GM12873 (cell line): ENCODE measurements at regions not wholly inside any gene's neighbourhood (a gene's known extent, or its start where the extent isn't known, plus 50 kb on each side); places are given as distances from the start of the nearest gene placed in this dataset.

Source experiments
- TF ChIP-seq, protein P1 (sequence below): IDR thresholded peaks from 2 replicates; pipeline ENCODE4 v1.5.1; 2012; ENCODE audit warnings: low read depth, mild to moderate bottlenecking, moderate library complexity, low read length, control low read depth; ENCODE audit not compliant: insufficient read depth; ENCODE audit errors: missing control alignments

DNA sequence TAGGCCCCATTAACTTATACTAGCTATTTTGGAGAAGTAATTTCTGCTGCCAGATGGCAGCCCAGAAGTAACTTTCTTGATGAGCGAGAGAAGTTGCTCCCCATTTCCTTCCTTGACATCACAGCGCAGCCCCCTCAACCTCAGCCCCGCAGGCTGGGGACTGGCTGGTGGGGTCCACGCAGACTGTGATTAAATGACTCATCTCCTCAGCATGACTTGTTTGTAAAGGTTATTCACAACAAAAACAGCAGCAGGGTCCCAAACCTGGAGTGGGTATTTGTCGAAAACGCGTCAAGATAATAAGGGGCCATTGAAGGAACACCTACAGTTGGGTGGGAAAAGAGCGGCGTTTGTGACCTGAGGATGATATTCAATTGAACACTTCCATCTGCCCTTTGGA, 120.6 kb downstream of the TXNL1 start:
- TF ChIP-seq, protein P1, sequence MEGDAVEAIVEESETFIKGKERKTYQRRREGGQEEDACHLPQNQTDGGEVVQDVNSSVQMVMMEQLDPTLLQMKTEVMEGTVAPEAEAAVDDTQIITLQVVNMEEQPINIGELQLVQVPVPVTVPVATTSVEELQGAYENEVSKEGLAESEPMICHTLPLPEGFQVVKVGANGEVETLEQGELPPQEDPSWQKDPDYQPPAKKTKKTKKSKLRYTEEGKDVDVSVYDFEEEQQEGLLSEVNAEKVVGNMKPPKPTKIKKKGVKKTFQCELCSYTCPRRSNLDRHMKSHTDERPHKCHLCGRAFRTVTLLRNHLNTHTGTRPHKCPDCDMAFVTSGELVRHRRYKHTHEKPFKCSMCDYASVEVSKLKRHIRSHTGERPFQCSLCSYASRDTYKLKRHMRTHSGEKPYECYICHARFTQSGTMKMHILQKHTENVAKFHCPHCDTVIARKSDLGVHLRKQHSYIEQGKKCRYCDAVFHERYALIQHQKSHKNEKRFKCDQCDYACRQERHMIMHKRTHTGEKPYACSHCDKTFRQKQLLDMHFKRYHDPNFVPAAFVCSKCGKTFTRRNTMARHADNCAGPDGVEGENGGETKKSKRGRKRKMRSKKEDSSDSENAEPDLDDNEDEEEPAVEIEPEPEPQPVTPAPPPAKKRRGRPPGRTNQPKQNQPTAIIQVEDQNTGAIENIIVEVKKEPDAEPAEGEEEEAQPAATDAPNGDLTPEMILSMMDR, result no peak

GRCh38 chr18:56517196-56517595, 121.2 kb downstream of the TXNL1 start:
- TF ChIP-seq, protein P1, result no peak

- TF ChIP-seq, protein P1, result no peak
These were observed 121.6 kb downstream of the TXNL1 start for GRCh38 chr18:56516789-56517188.

- TF ChIP-seq, protein P1, result no peak
These were observed 122.9 kb downstream of the TXNL1 start for GRCh38 chr18:56515522-56515921.

DNA sequence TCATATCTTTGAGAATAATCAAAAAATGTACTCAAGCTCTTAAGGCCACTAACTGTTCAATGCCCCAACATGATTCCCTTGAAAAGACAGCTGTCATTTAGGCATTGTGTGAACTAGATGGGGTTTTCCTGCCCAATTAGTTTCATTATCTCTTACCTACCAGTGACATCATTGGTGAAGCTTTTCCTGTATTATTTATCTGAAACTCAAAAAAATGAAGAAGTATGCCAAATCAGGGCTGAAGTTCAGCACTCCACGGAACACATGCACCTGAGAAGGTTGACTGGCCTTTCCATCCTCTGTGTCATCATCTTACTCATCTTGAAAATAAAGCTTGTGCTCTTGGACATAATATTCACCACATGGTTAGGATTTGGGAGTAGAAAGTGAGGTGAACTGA, 126.4 kb downstream of the TXNL1 start:
- TF ChIP-seq, protein P1, result no peak

DNA sequence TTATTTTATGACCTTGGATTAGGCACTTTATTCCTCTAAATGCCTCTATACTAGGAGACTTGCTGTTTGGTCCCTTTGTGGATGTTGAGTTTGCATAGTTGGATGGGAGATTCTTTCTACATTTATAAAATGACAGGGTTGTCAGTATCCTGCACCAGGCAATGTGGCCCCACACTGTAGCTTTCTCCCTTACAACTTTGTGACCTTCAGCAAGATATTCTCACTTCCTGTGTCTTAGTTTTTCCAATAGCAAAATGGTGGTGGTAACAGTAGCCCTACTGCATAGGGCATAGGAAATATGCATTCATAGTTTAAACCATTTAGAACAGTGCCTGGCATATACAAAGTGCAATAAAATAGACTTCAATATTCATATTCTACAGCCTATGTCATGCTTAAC, 128.3 kb downstream of the TXNL1 start:
- TF ChIP-seq, protein P1, result no peak

GRCh38 chr18:56509656-56510055, 128.7 kb downstream of the TXNL1 start:
- TF ChIP-seq, protein P1, result no peak
